ENCODE measurements at regions not wholly inside any gene's neighbourhood (a gene's known extent, or its start where the extent isn't known, plus 50 kb on each side); places are given as distances from the start of the nearest gene placed in this dataset.

GRCh38 chrX:112137276-112137675 lies 54.7 kb upstream of the TRPC5 start:
- no peak for TF ChIP-seq CTCF (IDR thresholded peaks at IDR 0.05)
- TF ChIP-seq POLR2A (IDR thresholded peaks at IDR 0.05): no peak
- TF ChIP-seq EP300 (IDR thresholded peaks at IDR 0.05): no peak

Measured in upper lobe of left lung (tissue), 4 donors.